Right atrium auricular region (tissue), 2 donors: ENCODE measurements at regions not wholly inside any gene's neighbourhood (a gene's known extent, or its start where the extent isn't known, plus 50 kb on each side); places are given as distances from the start of the nearest gene placed in this dataset.
"Not testable (repeated sequence)": the region's sequence is repeated elsewhere in the genome, so short reads cannot be mapped to it uniquely, and the experiment has no call there.

Source experiments
- DNase-seq: peaks from one replicate; pipeline ENCODE4 v3.0.0-alpha.2; 2019; ENCODE audit warnings: low spot score
- H3K27ac ChIP-seq, 2 donors: fragments of 200-600 bp; sonication (generic); 1 replicate in 1 of 2; 2 replicates in 1 of 2; pipeline ENCODE4 v1.5.1; 2016 to 2019
- H3K27me3 ChIP-seq, 2 donors: fragments of 200-600 bp; sonication (generic); one replicate each; pipeline versions ENCODE4 v1.5.1 to v1.6.0; 2017 to 2019
- H3K36me3 ChIP-seq: fragments of 200-600 bp; sonication (generic); one replicate; pipeline ENCODE4 v1.5.1; 2016
- H3K4me1 ChIP-seq, 2 donors: fragments of 200-600 bp; sonication (generic); one replicate each; pipeline versions ENCODE4 v1.5.1 to v1.6.0; 2017 to 2019
- H3K4me3 ChIP-seq, 2 donors: fragments of 200-600 bp; sonication (generic); 1 replicate in 1 of 2; 2 replicates in 1 of 2; pipeline ENCODE4 v1.5.1; 2017 to 2019; ENCODE audit warnings: mild to moderate bottlenecking in 1 of 2, moderate library complexity in 1 of 2
- H3K9me3 ChIP-seq, 2 donors: fragments of 200-600 bp; sonication (generic); one replicate each; pipeline ENCODE4 v1.5.1; 2019
- TF ChIP-seq, protein P1 (sequence below), 2 donors: fragments of 200-600 bp; sonication (generic); IDR thresholded peaks; one replicate each; pipeline ENCODE4 v1.5.1; 2019; ENCODE audit warnings: antibody characterized with exemption in 2 of 2

DNA sequence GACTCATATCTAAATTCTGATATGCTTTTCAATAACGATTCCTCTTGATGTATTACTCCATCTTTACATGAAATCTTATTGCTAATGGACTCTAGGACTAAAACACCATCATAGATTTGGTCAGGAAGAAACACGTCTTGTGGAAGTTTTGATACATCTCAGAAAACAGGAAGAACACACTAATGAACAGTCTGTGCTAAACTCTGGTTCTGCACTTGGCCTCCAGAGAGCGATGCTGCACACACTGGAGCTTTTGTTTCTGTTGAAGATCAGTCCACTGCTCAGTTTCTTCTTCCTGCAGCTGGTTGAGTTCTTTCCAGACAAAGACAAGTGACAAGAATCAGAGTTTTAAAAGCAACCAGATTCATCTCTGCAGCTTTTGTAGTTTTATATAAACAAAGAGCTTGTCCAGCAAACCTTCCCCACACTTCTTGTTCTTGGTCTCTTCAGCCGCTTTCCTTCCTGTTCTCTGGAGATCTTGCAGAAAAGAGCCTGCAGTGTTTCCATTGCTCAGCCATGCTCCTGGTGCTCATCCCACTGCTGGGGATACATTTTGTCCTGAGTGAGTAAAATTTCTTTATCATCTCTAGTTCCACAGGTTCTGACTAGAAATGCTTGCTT, 229.1 kb upstream of the OR4E1 start:
- Histone ChIP-seq H3K4me1 (no peaks in the 10 kb centered on the region), H3K27me3 (no peaks in the 10 kb centered on the region), H3K36me3 (no peaks in the 10 kb centered on the region), H3K9me3 (no peaks in the 10 kb centered on the region), H3K4me3 (no peak overlapping the region), H3K27ac (no peak overlapping the region)
- TF ChIP-seq, protein P1, sequence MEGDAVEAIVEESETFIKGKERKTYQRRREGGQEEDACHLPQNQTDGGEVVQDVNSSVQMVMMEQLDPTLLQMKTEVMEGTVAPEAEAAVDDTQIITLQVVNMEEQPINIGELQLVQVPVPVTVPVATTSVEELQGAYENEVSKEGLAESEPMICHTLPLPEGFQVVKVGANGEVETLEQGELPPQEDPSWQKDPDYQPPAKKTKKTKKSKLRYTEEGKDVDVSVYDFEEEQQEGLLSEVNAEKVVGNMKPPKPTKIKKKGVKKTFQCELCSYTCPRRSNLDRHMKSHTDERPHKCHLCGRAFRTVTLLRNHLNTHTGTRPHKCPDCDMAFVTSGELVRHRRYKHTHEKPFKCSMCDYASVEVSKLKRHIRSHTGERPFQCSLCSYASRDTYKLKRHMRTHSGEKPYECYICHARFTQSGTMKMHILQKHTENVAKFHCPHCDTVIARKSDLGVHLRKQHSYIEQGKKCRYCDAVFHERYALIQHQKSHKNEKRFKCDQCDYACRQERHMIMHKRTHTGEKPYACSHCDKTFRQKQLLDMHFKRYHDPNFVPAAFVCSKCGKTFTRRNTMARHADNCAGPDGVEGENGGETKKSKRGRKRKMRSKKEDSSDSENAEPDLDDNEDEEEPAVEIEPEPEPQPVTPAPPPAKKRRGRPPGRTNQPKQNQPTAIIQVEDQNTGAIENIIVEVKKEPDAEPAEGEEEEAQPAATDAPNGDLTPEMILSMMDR (IDR thresholded peaks at IDR 0.05): no peak
- DNase-seq: no peak

DNA sequence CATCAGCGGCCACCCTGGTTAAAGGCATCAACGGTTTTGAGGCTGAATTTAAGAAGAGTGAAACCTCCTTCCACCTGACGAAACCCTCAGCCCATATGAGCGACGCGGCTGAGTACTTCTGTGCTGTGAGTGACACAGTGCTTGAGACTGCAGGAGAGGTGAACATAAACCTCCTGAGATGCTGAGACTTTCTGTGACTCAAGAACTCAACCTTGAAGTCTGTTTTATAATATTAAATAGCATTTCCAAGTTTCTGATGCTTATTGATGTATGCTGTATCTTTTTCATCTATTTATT, 221.2 kb upstream of the OR4E1 start:
- not testable (repeated sequence) for H3K9me3 ChIP-seq, H3K4me1 ChIP-seq, H3K4me3 ChIP-seq

DNA sequence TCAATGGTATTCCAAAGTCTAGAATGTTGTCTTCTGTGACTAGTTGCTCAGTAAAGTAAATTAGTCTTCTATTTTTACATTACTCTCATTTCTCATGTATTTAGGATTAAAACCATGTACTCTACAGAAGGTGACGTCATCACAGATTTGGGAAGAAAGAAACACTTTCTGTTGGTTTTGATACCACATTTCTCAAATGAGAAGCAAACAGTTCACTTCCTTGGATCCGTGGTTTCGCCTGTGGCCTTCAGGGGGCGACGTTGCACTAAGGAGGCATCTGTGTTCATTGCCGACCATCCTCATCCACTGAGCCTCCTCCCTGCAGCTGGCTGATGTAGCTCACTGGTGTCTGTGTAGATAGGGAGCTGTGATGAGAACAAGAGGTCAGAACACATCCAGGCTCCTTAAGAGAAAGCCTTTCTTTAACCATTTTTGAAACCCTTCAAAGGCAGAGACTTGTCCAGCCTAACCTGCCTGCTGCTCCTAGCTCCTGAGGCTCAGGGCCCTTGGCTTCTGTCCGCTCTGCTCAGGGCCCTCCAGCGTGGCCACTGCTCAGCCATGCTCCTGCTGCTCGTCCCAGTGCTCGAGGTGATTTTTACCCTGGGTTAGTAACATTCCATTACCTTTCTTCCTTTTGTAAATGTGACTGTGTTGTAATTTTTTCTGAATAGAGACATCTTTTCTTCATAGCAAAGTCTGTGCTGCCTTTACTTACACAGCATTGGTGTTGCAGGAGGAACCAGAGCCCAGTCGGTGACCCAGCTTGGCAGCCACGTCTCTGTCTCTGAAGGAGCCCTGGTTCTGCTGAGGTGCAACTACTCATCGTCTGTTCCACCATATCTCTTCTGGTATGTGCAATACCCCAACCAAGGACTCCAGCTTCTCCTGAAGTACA, 220.6 kb upstream of the OR4E1 start:
- TF ChIP-seq, protein P1 (IDR thresholded peaks at IDR 0.05): no peak
- H3K4me1 ChIP-seq: no peaks in the 10 kb centered on the region

More for the DNA sequence above, 221.2 kb upstream of the OR4E1 start:
- not testable (repeated sequence) for H3K27me3 ChIP-seq, H3K27ac ChIP-seq, DNase-seq, H3K36me3 ChIP-seq

DNA sequence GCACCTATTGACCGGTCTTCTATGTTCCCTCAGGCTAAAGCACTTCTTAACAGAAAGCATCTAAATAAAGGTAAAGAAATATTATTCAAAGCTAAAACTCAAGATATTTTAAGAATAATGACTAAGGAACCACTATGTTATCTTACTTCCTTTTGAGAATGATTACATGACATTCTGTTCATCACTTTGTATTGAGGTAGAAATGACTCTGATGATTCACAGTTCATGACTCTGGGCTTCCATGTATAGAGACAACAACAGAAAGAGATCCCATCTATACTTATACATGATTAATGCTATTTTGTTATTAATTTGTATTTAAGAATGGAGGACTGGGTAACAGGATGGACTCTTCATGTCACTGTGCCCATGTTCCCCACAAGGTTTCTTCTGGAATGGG, 218.3 kb upstream of the OR4E1 start:
- Histone ChIP-seq H3K9me3 (no peaks in the 10 kb centered on the region), H3K27ac (no peak overlapping the region), H3K36me3 (no peaks in the 10 kb centered on the region), H3K4me1 (no peaks in the 10 kb centered on the region), H3K27me3 (no peaks in the 10 kb centered on the region), H3K4me3 (no peak overlapping the region)
- TF ChIP-seq, protein P1 (IDR thresholded peaks at IDR 0.05): no peak
- no peak for DNase-seq

More for the DNA sequence above, 220.6 kb upstream of the OR4E1 start:
- no peaks in the 10 kb centered on the region for H3K36me3 ChIP-seq
- H3K27me3 ChIP-seq: no peaks in the 10 kb centered on the region
- no peaks in the 10 kb centered on the region for H3K9me3 ChIP-seq
- H3K4me3 ChIP-seq: no peak overlapping the region
- no peak for DNase-seq
- H3K27ac ChIP-seq: no peak overlapping the region

DNA sequence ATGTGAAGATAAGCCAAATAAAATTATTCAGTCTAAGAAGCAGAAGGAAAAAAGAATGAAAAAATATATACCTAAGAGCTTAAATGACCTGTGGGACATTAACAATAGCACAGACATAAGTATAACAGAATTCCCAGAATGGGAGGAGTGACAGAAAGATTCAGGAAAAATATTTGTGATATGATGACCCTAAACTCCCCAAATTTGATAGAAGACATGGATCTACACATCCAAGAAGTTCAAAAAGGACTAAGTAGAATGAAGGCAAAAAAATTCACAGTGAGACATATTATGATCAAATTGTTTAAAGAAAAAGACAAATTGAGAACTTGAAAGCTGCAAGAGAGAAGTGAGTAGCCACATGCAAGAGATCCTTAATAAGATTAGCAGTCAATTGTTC, 211.4 kb upstream of the OR4E1 start:
- Histone ChIP-seq H3K9me3 (no peaks in the 10 kb centered on the region), H3K27me3 (no peaks in the 10 kb centered on the region), H3K4me1 (no peaks in the 10 kb centered on the region), H3K27ac (no peak overlapping the region), H3K4me3 (no peak overlapping the region), H3K36me3 (no peaks in the 10 kb centered on the region)
- DNase-seq: no peak
- TF ChIP-seq, protein P1 (IDR thresholded peaks at IDR 0.05): no peak

DNA sequence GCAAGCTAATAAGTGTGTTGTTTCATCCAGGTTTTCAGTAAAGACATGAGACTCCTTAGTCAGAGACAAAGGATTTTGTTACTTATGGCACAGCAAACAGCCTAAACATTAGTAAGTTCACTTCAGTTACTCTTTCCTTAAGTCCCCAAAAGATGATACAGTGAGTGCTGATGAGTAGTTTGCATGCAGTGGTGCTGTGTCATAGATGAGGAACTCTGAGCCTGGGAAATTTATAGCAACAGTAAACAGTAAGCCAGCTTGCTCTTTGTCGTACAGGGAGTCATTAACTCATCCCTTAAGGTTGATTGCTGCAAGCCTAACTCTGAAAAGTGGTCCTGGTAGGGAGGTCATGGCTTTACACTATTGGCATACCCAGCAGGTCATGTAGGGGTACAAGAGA, 208.6 kb upstream of the OR4E1 start:
- TF ChIP-seq, protein P1 (IDR thresholded peaks at IDR 0.05): no peak
- Histone ChIP-seq H3K4me1 (no peaks in the 10 kb centered on the region), H3K4me3 (no peak overlapping the region), H3K27me3 (no peaks in the 10 kb centered on the region), H3K27ac (no peak overlapping the region), H3K36me3 (no peaks in the 10 kb centered on the region), H3K9me3 (no peaks in the 10 kb centered on the region)
- no peak for DNase-seq
